ENCODE measurements at regions not wholly inside any gene's neighbourhood (a gene's known extent, or its start where the extent isn't known, plus 50 kb on each side); places are given as distances from the start of the nearest gene placed in this dataset.

DNA sequence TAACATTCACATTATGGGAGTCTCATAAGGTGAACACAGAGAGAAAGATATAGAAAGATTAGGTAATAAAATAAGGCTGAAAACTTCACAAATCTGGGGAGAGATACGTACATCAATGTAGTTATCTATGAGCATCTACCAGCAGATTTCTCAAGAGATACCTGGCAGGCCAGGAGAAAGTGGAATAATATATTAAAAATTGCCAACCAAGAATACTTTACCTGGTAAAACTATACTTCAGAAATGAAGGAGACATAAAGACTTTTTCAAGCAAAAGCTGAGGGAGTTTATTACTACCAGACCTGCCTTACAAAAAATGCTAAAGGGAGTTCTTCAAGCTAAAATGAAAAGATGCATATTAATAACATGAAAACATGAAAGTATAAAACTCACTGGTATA lies 78.8 kb upstream of the COMTD1 start (continued):
- TF ChIP-seq, protein P1, sequence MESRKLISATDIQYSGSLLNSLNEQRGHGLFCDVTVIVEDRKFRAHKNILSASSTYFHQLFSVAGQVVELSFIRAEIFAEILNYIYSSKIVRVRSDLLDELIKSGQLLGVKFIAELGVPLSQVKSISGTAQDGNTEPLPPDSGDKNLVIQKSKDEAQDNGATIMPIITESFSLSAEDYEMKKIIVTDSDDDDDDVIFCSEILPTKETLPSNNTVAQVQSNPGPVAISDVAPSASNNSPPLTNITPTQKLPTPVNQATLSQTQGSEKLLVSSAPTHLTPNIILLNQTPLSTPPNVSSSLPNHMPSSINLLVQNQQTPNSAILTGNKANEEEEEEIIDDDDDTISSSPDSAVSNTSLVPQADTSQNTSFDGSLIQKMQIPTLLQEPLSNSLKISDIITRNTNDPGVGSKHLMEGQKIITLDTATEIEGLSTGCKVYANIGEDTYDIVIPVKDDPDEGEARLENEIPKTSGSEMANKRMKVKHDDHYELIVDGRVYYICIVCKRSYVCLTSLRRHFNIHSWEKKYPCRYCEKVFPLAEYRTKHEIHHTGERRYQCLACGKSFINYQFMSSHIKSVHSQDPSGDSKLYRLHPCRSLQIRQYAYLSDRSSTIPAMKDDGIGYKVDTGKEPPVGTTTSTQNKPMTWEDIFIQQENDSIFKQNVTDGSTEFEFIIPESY (IDR thresholded peaks at IDR 0.05; ENCODE audit: borderline replicate concordance, low read depth), result no peak
- TF ChIP-seq POLR2AphosphoS5 (IDR thresholded peaks at IDR 0.05; ENCODE audit: low read depth, low read length) (no peak), TAF1 (IDR thresholded peaks at IDR 0.05; ENCODE audit: borderline replicate concordance, low read depth, low read length) (no peak), CHD2 (IDR thresholded peaks at IDR 0.05; ENCODE audit: low read length, partially characterized antibody) (no peak), GABPA (IDR thresholded peaks at IDR 0.05; ENCODE audit: low read depth) (no peak), RAD21 (IDR thresholded peaks at IDR 0.05; ENCODE audit: low read length) (no peak), RCOR1 (IDR thresholded peaks at IDR 0.05; ENCODE audit: low read length) (no peak), RFX5 (IDR thresholded peaks at IDR 0.05; ENCODE audit: low read length) (no peak), YY1 (IDR thresholded peaks at IDR 0.05; ENCODE audit: low read depth) (no peak), JUND (IDR thresholded peaks at IDR 0.05) (no peak)

DNA sequence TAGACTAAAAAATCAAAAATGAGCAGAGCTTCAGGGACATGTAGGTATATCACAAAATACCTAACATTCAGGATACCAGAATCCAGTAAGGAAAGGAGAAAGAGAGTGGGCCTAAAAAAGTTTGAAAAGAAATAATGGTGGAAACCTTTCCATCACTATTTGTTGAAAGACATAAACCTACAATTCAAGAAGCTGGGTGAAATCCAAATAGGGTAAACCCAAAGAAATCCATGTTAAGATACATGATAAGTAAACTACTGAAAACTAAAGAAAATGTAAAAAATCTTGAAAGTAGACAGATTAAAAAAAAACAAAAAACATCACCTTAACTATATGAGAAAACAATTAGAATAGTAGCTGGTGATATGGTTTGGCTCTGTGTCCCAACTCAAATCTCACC lies 76.7 kb upstream of the COMTD1 start:
- no peak for DNase-seq
- H3K9me3 ChIP-seq, result 0 out of 2 replicates have a peak, but pooled peaks cover 3% of the 10 kb centered on the region
- TF ChIP-seq, protein P2, sequence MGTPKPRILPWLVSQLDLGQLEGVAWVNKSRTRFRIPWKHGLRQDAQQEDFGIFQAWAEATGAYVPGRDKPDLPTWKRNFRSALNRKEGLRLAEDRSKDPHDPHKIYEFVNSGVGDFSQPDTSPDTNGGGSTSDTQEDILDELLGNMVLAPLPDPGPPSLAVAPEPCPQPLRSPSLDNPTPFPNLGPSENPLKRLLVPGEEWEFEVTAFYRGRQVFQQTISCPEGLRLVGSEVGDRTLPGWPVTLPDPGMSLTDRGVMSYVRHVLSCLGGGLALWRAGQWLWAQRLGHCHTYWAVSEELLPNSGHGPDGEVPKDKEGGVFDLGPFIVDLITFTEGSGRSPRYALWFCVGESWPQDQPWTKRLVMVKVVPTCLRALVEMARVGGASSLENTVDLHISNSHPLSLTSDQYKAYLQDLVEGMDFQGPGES (IDR thresholded peaks at IDR 0.05; ENCODE audit: low read depth, low read length), result no peak
- TF ChIP-seq FOSL2 (IDR thresholded peaks at IDR 0.05; ENCODE audit: borderline replicate concordance, low read depth), result no peak
- TF ChIP-seq MXI1 (IDR thresholded peaks at IDR 0.05; ENCODE audit: low read depth, low read length), result no peak
- TF ChIP-seq RXRA (IDR thresholded peaks at IDR 0.05; ENCODE audit: borderline replicate concordance, low read depth), result no peak
- TF ChIP-seq MEF2A (IDR thresholded peaks at IDR 0.05; ENCODE audit: borderline replicate concordance, low read depth), result no peak
- no peak for TF ChIP-seq FOXM1 (IDR thresholded peaks at IDR 0.05; ENCODE audit: low read depth)
- TF ChIP-seq NFIC (IDR thresholded peaks at IDR 0.05; ENCODE audit: borderline replicate concordance), result no peak
- no peak for TF ChIP-seq RCOR1 (IDR thresholded peaks at IDR 0.05; ENCODE audit: low read length)
- TF ChIP-seq RFX5 (IDR thresholded peaks at IDR 0.05; ENCODE audit: low read length), result no peak
- no peak for TF ChIP-seq EP300 (IDR thresholded peaks at IDR 0.05; ENCODE audit: borderline replicate concordance in 1 of 2, low read depth in 1 of 2, low read length in 1 of 2)
- no peak for TF ChIP-seq FOXJ3 (CRISPR knock-in tag; IDR thresholded peaks at IDR 0.05)
- TF ChIP-seq, protein P3, sequence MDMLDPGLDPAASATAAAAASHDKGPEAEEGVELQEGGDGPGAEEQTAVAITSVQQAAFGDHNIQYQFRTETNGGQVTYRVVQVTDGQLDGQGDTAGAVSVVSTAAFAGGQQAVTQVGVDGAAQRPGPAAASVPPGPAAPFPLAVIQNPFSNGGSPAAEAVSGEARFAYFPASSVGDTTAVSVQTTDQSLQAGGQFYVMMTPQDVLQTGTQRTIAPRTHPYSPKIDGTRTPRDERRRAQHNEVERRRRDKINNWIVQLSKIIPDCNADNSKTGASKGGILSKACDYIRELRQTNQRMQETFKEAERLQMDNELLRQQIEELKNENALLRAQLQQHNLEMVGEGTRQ (IDR thresholded peaks at IDR 0.05; ENCODE audit: borderline replicate concordance, low read depth, low read length), result no peak
- no peak for TF ChIP-seq SIN3A (IDR thresholded peaks at IDR 0.05; ENCODE audit: borderline replicate concordance, low read depth, low read length)
- TF ChIP-seq, protein P4, sequence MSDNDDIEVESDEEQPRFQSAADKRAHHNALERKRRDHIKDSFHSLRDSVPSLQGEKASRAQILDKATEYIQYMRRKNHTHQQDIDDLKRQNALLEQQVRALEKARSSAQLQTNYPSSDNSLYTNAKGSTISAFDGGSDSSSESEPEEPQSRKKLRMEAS (IDR thresholded peaks at IDR 0.05; ENCODE audit: low read depth), result no peak
- TF ChIP-seq NRF1 (IDR thresholded peaks at IDR 0.05; ENCODE audit: low read depth, low read length), result no peak
- no peaks in the 10 kb centered on the region for H3K36me3 ChIP-seq (replicated peaks in 1 of 2; ENCODE audit: control insufficient read depth in 1 of 2, insufficient read depth in 2 of 2, low read length in 1 of 2)
- H3K27me3 ChIP-seq (ENCODE audit: insufficient read depth), result no peaks in the 10 kb centered on the region
- H3K9me2 ChIP-seq, result no peaks in the 10 kb centered on the region
- no peaks in the 10 kb centered on the region for H3K79me2 ChIP-seq (ENCODE audit: insufficient read depth)
- ChIA-PET CTCF (no interaction called here), POLR2A (no interaction called here)
- no peak overlapping the region for H3K27ac ChIP-seq (ENCODE audit: low read depth in 2 of 2, low read length in 1 of 2)
- no peaks in the 10 kb centered on the region for H4K20me1 ChIP-seq (ENCODE audit: insufficient read depth)
- no peaks in the 10 kb centered on the region for H3F3A ChIP-seq (replicated peaks; ENCODE audit: insufficient read depth)
- no peak overlapping the region for H3K9ac ChIP-seq
- H2AFZ ChIP-seq (ENCODE audit: low read depth), result no peak overlapping the region
- no peak overlapping the region for H3K4me2 ChIP-seq
- H3K4me3 ChIP-seq (ENCODE audit: low read depth in 2 of 2, low read length in 1 of 2), result no peak overlapping the region
- no peaks in the 10 kb centered on the region for H3K4me1 ChIP-seq (ENCODE audit: control insufficient read depth in 1 of 2, insufficient read depth in 2 of 2, low read depth in 1 of 2, low read length in 1 of 2)

All from SK-N-SH (cell line).